HEK293 (cell line): ENCODE measurements at regions not wholly inside any gene's neighbourhood (a gene's known extent, or its start where the extent isn't known, plus 50 kb on each side); places are given as distances from the start of the nearest gene placed in this dataset.

Source experiments
- CTCF ChIA-PET: fragments of 350-600 bp; formaldehyde crosslinking; extraction: SDS; loops from one replicate; lab custom pipeline; 2021; ENCODE audit warnings: antibody characterized with exemption; lab: Yijun Ruan, JAX
- POLR2A ChIA-PET: fragments of 300-600 bp; formaldehyde crosslinking; extraction: SDS; loops from one replicate; lab custom pipeline; 2020; ENCODE audit warnings: antibody characterized with exemption, inconsistent platforms; lab: Yijun Ruan, JAX
- H3K27ac ChIP-seq: fragments of 200-500 bp; sonication (Bioruptor generic); 2 replicates; pipeline ENCODE4 v1.5.1; 2014; ENCODE audit warnings: low read depth, low read length, control low read depth, inconsistent platforms; ENCODE audit errors: extremely low read depth
- H3K36me3 ChIP-seq, 2 experiments: fragments of 200-500 bp in 1 of 2; sonication (Bioruptor generic) in 1 of 2; 1 replicate in 1 of 2; 2 replicates in 1 of 2; pipeline ENCODE4 v1.5.1; 2014 to 2017; ENCODE audit warnings: inconsistent platforms in 2 of 2, low read length in 2 of 2; ENCODE audit not compliant: control insufficient read depth in 2 of 2, insufficient read depth in 1 of 2
- H3K4me1 ChIP-seq: fragments of 200-500 bp; sonication (Bioruptor generic); 2 replicates; pipeline ENCODE4 v1.5.1; 2014; ENCODE audit warnings: mild to moderate bottlenecking, low read length, inconsistent platforms; ENCODE audit not compliant: control insufficient read depth, insufficient read depth
- H3K4me3 ChIP-seq: 2 replicates; pipeline ENCODE4 v1.5.1; 2011; ENCODE audit warnings: low read depth, mild to moderate bottlenecking, control low read depth, low read length, moderate library complexity
- H3K9me3 ChIP-seq: fragments of 200-500 bp; sonication (Bioruptor generic); 2 replicates; pipeline ENCODE4 v1.5.1; 2014; ENCODE audit warnings: low read depth, low read length, inconsistent platforms; ENCODE audit not compliant: control insufficient read depth, insufficient read depth
- ATF2 ChIP-seq: fragments of 450-650 bp; formaldehyde crosslinking; IDR thresholded peaks from 2 replicates; pipeline ENCODE4 v1.5.1; 2016; ENCODE audit warnings: missing biosample characterization, missing genetic modification characterization, low read depth
- FEZF1 ChIP-seq: fragments of 450-650 bp; formaldehyde crosslinking; IDR thresholded peaks from 2 replicates; pipeline ENCODE4 v1.5.1; 2016; ENCODE audit warnings: missing biosample characterization, missing genetic modification characterization
- GFI1B ChIP-seq: fragments of 450-650 bp; formaldehyde crosslinking; IDR thresholded peaks from 2 replicates; pipeline ENCODE4 v1.5.1; 2016; ENCODE audit warnings: missing biosample characterization, missing genetic modification characterization
- GLI2 ChIP-seq: fragments of 450-650 bp; formaldehyde crosslinking; IDR thresholded peaks from 2 replicates; pipeline ENCODE4; 2017; ENCODE audit warnings: missing biosample characterization, missing genetic modification characterization, low read depth, borderline replicate concordance
- PRDM1 ChIP-seq: fragments of 450-650 bp; formaldehyde crosslinking; IDR thresholded peaks from 2 replicates; pipeline ENCODE4; 2016; ENCODE audit warnings: missing biosample characterization, missing genetic modification characterization
- SP7 ChIP-seq: fragments of 450-650 bp; formaldehyde crosslinking; IDR thresholded peaks from 2 replicates; pipeline ENCODE4 v1.5.1; 2016; ENCODE audit warnings: missing biosample characterization, missing genetic modification characterization
- ZBTB49 ChIP-seq: fragments of 450-650 bp; formaldehyde crosslinking; IDR thresholded peaks from 2 replicates; pipeline ENCODE4 v1.5.1; 2016; ENCODE audit warnings: missing biosample characterization, missing genetic modification characterization, low read depth
- ZNF112 ChIP-seq: fragments of 450-650 bp; formaldehyde crosslinking; IDR thresholded peaks from 2 replicates; pipeline ENCODE4 v1.5.0; 2017; ENCODE audit warnings: missing biosample characterization, missing genetic modification characterization
- ZNF132 ChIP-seq: fragments of 450-650 bp; formaldehyde crosslinking; IDR thresholded peaks from 2 replicates; pipeline ENCODE4 v1.5.1; 2017; ENCODE audit warnings: missing biosample characterization, missing genetic modification characterization, borderline replicate concordance
- ZNF140 ChIP-seq: fragments of 450-650 bp; formaldehyde crosslinking; IDR thresholded peaks from 2 replicates; pipeline ENCODE4 v1.5.1; 2016; ENCODE audit warnings: missing biosample characterization, missing genetic modification characterization
- ZNF184 ChIP-seq: fragments of 450-650 bp; IDR thresholded peaks from 2 replicates; pipeline ENCODE4 v1.5.1; 2018; ENCODE audit warnings: missing biosample characterization, mild to moderate bottlenecking, missing genetic modification characterization
- ZNF24 ChIP-seq: fragments of 450-650 bp; formaldehyde crosslinking; IDR thresholded peaks from 2 replicates; pipeline ENCODE4 v1.5.1; 2016; ENCODE audit warnings: missing biosample characterization, missing genetic modification characterization
- ZNF26 ChIP-seq: fragments of 450-650 bp; formaldehyde crosslinking; IDR thresholded peaks from 2 replicates; pipeline ENCODE4 v1.5.1; 2016; ENCODE audit warnings: missing biosample characterization, missing genetic modification characterization
- ZNF266 ChIP-seq: fragments of 450-650 bp; formaldehyde crosslinking; IDR thresholded peaks from 2 replicates; pipeline ENCODE4 v1.5.1; 2016; ENCODE audit warnings: missing biosample characterization, missing genetic modification characterization, low read depth
- ZNF350 ChIP-seq: fragments of 450-650 bp; formaldehyde crosslinking; IDR thresholded peaks from 2 replicates; pipeline ENCODE4 v1.5.0; 2017; ENCODE audit warnings: missing biosample characterization, mild to moderate bottlenecking, missing genetic modification characterization
- ZNF37A ChIP-seq: fragments of 450-650 bp; IDR thresholded peaks from 2 replicates; pipeline ENCODE4 v1.5.1; 2018; ENCODE audit warnings: missing biosample characterization, missing genetic modification characterization
- ZNF423 ChIP-seq: fragments of 450-650 bp; formaldehyde crosslinking; IDR thresholded peaks from 2 replicates; pipeline ENCODE4 v1.5.1; 2016; ENCODE audit warnings: missing biosample characterization, missing genetic modification characterization
- ZNF513 ChIP-seq: fragments of 450-650 bp; IDR thresholded peaks from 2 replicates; pipeline ENCODE4 v1.5.1; 2018; ENCODE audit warnings: missing biosample characterization, missing genetic modification characterization
- ZNF530 ChIP-seq: fragments of 450-650 bp; formaldehyde crosslinking; IDR thresholded peaks from 2 replicates; pipeline ENCODE4 v1.5.1; 2016; ENCODE audit warnings: low read depth, missing biosample characterization, missing genetic modification characterization
- ZNF670 ChIP-seq: fragments of 450-650 bp; formaldehyde crosslinking; IDR thresholded peaks from 2 replicates; pipeline ENCODE4 v1.5.1; 2016; ENCODE audit warnings: missing biosample characterization, missing genetic modification characterization, low read depth
- ZNF704 ChIP-seq: fragments of 450-650 bp; formaldehyde crosslinking; IDR thresholded peaks from 2 replicates; pipeline ENCODE4 v1.5.1; 2016; ENCODE audit warnings: missing biosample characterization, missing genetic modification characterization
- ZNF76 ChIP-seq: fragments of 450-650 bp; formaldehyde crosslinking; IDR thresholded peaks from 2 replicates; pipeline ENCODE4; 2016; ENCODE audit warnings: low read depth, missing biosample characterization, missing genetic modification characterization, borderline replicate concordance
- ZSCAN16 ChIP-seq: fragments of 450-650 bp; formaldehyde crosslinking; IDR thresholded peaks from 2 replicates; pipeline ENCODE4 v1.5.1; 2016; ENCODE audit warnings: missing biosample characterization, missing genetic modification characterization

- no peak for TF ChIP-seq ZNF350 (tag by site-specific recombination)
- no peak for TF ChIP-seq ZNF423
- TF ChIP-seq ZNF530: no peak
- no peak for TF ChIP-seq ZNF513 (tag by site-specific recombination)
- no peak for TF ChIP-seq ZNF24 (tag by site-specific recombination)
- TF ChIP-seq GFI1B (tag by site-specific recombination): peak; percentile 33; the same call in 1 of the 2 replicates
- TF ChIP-seq, all 188 proteins: peak for 9
Observed at GRCh38 chr5:125668884-125669283, 754.3 kb upstream of the GRAMD2B start (continued).

GRCh38 chr5:125673359-125673950 is 749.8 kb upstream of the GRAMD2B start:
- POLR2A ChIA-PET: no interaction called here
- H3K27ac ChIP-seq: no peak overlapping the region
- TF ChIP-seq ZNF266 (tag by site-specific recombination) (no peak), GLI2 (no peak)
- TF ChIP-seq, all 188 proteins: peak for 0
- CTCF ChIA-PET: interaction anchor here (0.8 to 1.0 kb wide), 2 partner anchors 14 to 27 kb away, joined by 3 read pairs; no protein-coding TSS in a partner anchor
- Histone ChIP-seq H3K4me1 (peaks cover 4% of the 10 kb centered on the region; the same call in 1 of the 2 replicates), H3K36me3 (no peaks in the 10 kb centered on the region), H3K4me3 (no peak overlapping the region), H3K9me3 (no peaks in the 10 kb centered on the region)

GRCh38 chr5:125679522-125679921 is 743.7 kb upstream of the GRAMD2B start:
- no peak for TF ChIP-seq ZNF670 (tag by site-specific recombination)
- TF ChIP-seq ZNF26 (tag by site-specific recombination): no peak
- no peak for TF ChIP-seq ZNF704
- TF ChIP-seq SP7 (tag by site-specific recombination): no peak
- TF ChIP-seq ZNF184 (tag by site-specific recombination): no peak
- CTCF ChIA-PET: interaction anchor here (0.7 kb wide), 1 partner anchor 19 kb away, joined by 3 read pairs; no protein-coding TSS in a partner anchor

GRCh38 chr5:125683669-125684068 is 739.5 kb upstream of the GRAMD2B start:
- Histone ChIP-seq H3K4me1 (no peaks in the 10 kb centered on the region), H3K36me3 (no peaks in the 10 kb centered on the region), H3K4me3 (no peak overlapping the region), H3K9me3 (no peaks in the 10 kb centered on the region), H3K27ac (no peak overlapping the region)
- POLR2A ChIA-PET: no interaction called here
- CTCF ChIA-PET: no interaction called here
- TF ChIP-seq ZNF112 (tag by site-specific recombination) (no peak), ZBTB49 (no peak), ZNF140 (tag by site-specific recombination) (no peak), ZNF76 (tag by site-specific recombination) (no peak), ATF2 (no peak), ZNF37A (tag by site-specific recombination) (no peak), ZNF350 (tag by site-specific recombination) (no peak), ZSCAN16 (tag by site-specific recombination) (no peak), ZNF132 (tag by site-specific recombination) (no peak), FEZF1 (tag by site-specific recombination) (no peak), PRDM1 (tag by site-specific recombination) (no peak)

More at GRCh38 chr5:125679522-125679921, 743.7 kb upstream of the GRAMD2B start:
- Histone ChIP-seq H3K9me3 (no peaks in the 10 kb centered on the region), H3K4me1 (no peaks in the 10 kb centered on the region), H3K27ac (no peak overlapping the region; the same call in 1 of the 2 replicates), H3K36me3 (no peaks in the 10 kb centered on the region), H3K4me3 (no peak overlapping the region)
- POLR2A ChIA-PET: no interaction called here
